Inflammatory macrophage (primary cell): ENCODE measurements at regions not wholly inside any gene's neighbourhood (a gene's known extent, or its start where the extent isn't known, plus 50 kb on each side); places are given as distances from the start of the nearest gene placed in this dataset.

Source experiments
- DNase-seq, 2 donors: peaks; one replicate each; pipeline ENCODE4 v3.0.0-alpha.2; 2020 to 2022

DNA sequence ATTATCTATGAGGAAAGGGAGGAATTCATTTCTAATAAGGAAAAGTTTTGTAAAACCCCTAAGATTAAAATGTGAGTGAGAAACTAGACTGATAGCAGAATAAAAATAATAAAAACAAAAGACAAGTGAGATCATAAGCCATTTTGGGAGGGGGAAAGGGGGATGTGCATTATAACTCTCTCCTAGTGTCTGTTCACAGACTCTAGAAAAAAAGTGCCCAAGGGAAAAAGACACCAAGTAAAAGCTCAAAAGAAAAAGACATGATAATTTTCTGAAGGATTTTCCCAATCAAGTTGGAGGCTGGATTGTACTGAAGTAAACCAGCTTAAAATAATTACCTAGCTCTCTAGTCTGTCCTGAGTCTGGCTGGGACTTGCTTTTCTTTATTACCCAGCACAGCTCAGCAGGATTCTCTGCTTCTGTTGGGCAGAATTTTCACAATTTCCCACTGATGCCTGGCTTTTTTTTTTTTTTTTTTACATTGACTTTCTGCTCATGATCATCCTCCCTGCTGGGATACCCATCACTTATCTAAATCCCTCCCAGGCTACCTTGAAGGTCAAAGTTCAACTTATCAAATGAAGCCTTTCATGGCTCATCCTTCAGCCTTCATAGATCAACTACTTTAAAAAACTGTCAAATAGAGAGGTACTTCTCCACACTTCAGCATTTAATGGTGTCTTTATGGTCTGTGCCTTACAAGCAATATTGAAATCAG is 124.2 kb upstream of the KCNJ16 start:
- DNase-seq: no peak

- no peak for DNase-seq
These were observed 120.6 kb upstream of the KCNJ16 start for GRCh38 chr17:69954241-69954925.

- no peak for DNase-seq
These were observed 117.0 kb upstream of the KCNJ16 start for GRCh38 chr17:69958063-69958462.

DNA sequence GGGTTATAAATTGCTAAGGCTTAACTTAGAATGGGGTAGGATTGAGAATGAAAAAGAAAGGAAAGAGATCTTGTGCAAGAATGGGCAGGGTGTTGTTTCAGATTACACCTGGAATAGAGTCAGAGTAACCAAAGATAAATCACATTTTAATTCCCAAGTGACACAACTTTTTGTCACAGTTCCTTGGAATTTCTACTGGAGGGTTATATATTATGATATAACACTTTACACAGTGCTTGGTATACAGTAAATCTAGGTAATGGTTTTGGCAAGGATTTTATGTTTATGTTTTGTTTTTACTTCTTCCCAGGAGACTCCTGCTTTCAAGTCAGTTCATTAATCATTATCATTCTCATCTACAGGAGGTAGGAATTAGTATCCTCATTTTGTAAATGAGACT is 115.7 kb upstream of the KCNJ16 start:
- no peak for DNase-seq

GRCh38 chr17:69960755-69961154 is 114.3 kb upstream of the KCNJ16 start:
- DNase-seq: no peak

DNA sequence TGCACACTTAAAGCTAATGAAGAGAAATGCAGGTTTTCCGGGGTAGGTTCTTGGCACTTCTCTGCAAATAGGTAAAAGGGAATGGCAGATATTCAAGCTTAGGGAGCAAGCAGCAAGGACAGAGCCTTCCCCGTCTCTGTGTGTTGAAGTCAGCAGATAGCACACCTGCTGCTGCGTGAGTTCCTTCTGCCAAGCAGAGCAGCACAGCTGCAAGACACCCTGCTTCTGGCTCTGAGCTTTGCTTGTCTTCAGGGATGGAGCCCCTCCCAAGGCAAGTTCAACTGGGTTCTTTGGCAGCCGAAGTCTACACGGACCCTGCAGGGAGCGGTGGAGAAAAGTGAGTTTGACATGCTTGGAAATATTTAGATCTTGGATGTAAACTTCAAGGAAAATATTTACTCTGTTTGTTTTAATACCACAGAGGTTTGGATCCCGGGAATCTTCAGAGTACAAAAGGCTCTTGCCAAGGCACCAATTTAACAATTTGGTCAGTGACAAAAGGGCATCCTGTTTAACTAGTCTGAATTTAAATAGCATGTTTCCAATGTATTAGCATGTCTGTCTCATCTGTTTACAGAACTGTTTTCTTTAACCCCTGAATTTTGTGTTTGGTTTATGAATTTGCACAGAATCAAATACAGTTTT is 113.4 kb upstream of the KCNJ16 start:
- no peak for DNase-seq

DNA sequence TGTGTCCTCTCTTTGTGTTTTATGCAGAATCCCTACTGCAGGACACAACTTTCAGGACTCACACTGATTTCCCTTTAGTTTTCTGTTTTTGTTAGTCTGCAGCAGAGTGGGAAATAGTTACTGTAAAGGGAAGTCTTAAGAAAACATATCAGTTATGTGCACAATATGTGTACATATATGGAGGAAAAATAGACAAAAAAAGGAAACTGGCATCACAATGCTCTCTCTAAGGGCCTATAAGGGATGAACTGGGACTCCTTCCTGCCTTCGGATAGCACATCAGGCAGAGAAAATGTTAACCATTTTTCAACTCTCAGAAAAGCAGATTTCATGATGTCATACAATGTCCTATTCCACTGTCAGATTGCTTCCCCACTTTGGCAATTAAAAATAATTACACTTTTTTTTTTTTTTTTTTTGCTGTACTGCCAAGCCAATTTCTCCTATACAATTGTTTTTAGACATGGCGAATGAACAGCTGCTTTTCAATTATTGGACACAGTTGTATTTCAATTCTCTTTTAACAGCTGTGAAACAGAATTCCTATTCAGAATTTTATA is 112.5 kb upstream of the KCNJ16 start:
- DNase-seq: no peak

- DNase-seq: no peak
These were observed 107.1 kb upstream of the KCNJ16 start for GRCh38 chr17:69967910-69968411.

DNA sequence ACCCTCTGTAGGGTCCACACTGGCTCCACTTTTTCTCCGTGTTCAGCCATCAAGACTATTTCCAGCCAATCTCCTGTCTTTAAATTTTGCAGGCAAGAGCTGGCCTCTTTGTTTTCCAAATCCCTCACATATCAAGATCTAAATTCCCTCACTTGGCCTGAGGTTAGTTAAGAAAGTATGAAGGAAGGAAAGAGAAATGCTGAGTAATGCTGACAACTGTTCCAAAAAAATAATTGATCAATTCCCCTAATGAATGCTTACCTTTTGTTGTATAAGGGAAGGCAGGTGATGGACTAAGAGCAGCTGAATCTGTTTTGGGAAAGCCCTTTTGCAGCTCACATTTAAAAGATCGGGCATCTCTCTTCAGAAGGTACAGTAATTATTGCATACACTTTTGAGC is 105.1 kb upstream of the KCNJ16 start:
- no peak for DNase-seq

DNA sequence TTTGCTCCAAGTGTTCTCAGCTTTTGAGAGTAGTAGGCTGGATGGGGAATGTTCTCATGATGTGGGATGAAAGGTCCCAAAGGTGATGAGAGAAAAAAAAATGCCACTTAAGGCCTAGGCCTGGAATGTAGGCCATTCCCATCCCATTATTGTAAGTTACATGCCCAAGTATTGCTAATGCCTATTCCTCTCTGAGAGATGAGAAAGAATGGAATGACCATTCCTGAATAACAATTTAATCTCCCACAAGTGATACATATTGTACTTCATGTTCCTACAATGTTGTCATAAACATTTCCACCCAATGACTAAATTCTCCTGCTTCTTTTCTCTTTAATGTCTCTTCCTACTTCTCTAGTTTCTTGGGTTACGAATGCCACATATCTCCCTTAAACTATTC is 102.8 kb upstream of the KCNJ16 start:
- no peak for DNase-seq

- no peak for DNase-seq
These were observed 99.2 kb upstream of the KCNJ16 start for GRCh38 chr17:69975808-69976207.

DNA sequence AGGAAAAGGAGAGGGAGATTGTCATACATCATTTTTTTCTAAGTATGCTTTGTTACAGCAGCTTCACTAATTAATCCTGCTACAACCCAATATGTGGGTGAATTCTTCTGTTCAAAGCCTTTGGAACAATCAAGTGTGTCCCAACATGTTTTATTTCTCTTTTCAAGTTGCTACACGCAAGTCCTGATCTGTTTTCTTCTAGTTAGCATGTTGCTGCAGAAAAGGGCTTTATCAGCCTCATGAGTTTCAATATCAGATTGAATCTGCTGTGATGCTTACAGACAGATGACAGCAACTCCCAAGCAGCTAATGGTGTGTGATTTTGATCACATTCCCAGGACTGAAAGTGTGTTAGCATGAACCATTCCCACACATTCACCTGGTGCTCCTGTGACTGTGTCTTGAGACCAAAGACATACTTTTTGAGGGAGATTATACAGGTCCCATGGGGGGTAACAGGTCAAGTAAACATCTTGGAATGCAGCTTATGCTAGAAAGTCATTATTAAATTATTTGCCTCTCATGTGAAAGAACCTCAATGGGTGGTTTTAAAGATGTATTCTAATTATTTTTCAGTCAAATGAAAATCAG is 96.9 kb upstream of the KCNJ16 start:
- DNase-seq: no peak

DNA sequence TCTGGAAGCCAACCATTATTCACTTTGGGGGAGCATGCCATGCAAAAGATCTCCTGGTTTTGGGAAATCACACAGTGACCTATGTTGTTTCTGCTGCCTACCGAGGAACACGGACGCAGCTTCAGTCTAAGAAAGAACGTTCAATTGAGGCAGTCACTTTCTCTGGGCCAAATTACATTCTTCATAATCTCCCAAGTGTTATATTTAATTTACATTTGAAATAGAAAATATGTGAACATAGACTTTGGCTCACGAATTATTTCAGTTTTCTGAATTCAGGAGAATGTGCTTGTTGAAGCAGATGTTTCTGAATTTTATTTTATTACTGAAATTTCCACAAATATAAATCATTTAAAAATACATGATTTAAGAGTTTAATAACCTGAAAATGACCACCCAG is 93.6 kb upstream of the KCNJ16 start:
- DNase-seq: no peak

DNA sequence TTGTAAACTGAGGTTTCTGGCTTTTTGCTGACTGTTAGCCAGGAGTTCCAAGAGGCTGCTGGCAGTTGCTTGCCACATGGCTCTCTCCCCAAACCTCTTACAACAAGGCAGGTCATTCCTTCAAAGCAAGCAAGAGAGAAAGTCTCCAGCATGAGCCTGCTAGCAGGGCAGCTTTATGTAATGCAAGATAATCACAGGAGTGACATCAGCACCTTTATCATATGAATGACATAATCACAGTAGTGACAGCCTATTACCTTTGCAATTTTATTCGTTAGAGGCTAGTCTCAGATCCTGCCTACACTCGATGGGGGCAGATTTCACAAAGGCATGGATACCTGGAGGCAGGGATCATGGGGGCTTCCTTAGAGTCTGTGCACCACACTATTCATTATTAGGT is 79.5 kb upstream of the KCNJ16 start:
- DNase-seq: no peak

DNA sequence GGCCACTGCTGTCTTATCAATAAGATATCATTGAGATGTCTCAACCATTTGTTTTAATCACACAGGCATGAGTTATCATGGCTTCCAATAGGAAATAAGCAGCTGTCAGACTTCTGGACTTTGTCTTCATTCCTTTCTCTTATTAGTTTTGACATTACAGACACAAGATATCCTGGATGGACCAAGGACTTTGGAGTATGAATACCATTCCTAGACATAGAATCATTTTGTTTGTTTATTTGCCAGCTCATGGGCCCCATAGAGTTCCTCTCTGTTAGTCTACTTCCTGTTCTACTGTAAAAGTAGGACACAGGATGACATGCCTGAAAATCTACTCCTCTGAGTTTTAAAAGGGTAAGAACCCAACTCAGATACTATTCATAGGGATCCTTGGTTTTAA is 77.7 kb upstream of the KCNJ16 start:
- no peak for DNase-seq

DNA sequence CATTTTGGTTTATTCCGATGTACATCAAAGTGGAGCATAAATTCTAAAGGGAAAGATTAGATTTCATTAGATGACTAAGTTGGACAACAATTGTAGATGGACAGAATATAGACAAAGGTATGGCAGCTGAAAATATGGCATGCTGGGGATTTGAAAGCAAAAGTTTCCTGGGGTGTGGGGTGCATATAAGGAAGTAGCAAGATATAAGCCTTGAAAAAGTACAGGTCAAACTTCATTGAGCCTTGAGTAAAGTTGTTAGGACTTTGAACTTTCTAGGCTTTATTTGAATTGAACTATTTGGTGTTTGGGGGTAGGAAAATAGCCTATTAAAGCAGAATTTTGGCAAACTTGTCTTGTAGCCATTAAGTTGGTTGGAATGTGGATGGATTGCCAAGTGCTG is 75.8 kb upstream of the KCNJ16 start:
- no peak for DNase-seq

GRCh38 chr17:70006159-70006558 is 68.9 kb upstream of the KCNJ16 start:
- DNase-seq: no peak

DNA sequence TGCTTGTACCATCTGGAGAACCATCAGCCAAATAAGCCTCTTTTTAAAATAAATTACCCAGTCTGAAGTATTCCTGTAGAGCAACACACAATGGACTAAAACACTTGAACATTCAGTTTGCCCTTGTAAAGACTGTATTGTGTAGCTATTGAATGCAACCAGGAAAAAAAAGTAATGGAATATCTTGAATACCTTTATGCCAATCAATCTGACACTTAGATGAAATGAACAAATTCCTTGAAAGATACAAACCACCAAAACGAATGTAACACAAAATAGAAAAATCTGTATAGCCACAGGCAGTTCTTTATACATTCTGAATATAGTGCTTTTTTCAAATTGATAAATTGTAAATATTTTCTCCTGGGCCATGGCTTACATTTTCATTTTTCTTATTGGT is 63.3 kb upstream of the KCNJ16 start:
- no peak for DNase-seq

DNA sequence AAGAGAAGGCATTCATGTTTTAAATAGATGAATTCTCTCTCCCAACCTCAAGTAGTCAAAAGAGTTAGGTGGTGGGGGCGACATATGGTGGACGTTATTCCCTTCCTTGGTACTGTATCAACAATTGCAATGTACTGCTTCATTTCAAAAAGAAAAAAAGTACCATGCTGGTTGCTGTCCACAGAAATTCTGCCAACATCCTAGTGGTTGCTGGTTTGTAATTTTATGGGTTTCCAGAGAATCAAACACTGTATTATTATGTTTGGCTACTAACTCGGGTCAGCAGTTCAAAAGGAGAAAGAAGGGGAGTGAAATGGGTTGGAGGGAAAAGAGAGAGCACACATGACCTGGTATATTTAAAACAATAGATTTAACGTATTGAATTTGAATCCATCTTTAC is 61.1 kb upstream of the KCNJ16 start:
- no peak for DNase-seq

DNA sequence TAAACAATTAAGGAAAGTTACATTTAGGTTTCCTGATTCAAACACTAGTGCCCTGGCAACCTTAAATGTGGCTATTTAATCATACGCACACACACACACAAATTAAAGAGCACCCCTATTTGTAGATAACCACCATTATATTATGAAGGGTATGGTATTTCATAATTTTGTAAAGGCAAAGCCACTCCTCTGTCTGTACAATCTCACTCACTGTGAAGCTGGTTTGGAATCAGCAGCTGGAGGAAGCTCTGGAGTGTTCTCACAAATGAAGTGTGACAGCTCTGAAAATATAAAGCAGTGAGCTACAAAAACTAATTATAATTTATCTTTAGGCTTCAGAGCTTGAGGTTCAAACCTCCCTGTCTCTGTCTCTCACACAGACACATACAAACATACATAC is 57.9 kb upstream of the KCNJ16 start:
- DNase-seq: no peak

DNA sequence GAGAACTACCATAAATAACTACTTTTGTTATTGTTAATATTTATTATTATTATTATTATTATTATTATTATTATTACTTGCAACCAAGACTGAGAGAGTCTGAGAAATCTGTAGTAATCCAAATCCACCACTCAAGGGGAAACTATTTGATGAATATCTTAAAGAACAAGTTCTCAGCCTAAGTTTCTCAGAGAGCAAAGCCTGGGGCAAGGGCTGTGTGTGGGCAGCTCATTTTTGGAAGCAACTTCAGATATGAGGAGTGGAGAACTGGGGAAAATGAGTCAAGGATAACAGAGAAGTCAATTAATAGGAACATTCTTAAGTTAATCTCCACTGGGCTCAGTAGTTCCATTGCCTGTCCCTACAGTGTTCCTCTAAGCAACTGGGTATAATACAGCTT is 57.1 kb upstream of the KCNJ16 start:
- DNase-seq: no peak

DNA sequence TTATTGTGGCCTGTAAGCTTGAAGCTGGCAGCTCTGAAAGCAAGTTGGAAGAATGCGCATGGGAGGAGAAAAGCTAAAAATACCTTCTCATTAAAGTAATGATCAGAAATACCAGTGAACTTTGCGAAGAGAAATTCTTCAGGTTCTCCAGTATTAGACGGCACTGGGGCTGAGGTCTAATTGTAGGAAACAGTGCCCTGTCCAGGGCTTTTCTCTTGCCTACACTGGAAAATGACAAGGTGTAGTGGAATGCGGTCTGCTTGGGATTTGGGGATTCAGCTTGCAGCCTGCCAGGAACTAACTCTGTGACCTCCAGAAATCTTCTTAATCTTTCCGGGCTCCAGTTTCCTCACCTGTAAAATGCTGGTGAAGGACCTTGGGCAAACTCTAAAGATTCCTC is 53.3 kb upstream of the KCNJ16 start:
- DNase-seq: no peak

DNA sequence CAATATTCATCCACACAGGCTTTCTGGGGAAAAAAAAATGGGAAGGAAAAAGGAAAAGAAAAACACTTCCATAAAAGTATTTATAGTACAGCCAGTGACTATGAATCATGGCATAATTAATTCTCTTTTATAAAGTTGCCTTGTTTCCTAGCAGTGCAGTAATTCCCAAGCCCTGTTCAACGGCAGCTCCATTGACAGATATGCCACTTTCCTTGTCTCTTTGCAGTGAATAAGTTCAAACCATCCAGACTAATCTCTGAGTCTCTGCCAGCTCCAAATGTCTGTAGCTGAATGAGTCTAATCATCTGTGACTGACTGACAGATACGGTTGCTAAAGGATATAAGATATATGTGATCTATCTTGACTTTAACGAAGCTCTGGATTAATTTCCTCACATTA is 52.9 kb upstream of the KCNJ16 start:
- DNase-seq: no peak
